Neural crest cell (in vitro differentiated cells): ENCODE measurements at regions not wholly inside any gene's neighbourhood (a gene's known extent, or its start where the extent isn't known, plus 50 kb on each side); places are given as distances from the start of the nearest gene placed in this dataset.

Experiments
- DNase-seq: peaks from one replicate; pipeline ENCODE4 v3.0.0; 2021; ENCODE audit warnings: low read depth, mixed read lengths, low spot score
- H3K27ac Mint-ChIP-seq: one replicate; pipeline ENCODE4 v1.8.0; 2021; ENCODE audit warnings: mild to moderate bottlenecking, mixed read lengths; ENCODE audit not compliant: unreplicated experiment
- H3K27me3 Mint-ChIP-seq: 2 replicates; pipeline ENCODE4 v1.8.0; 2021; ENCODE audit warnings: low read depth, mild to moderate bottlenecking, mixed read lengths
- H3K36me3 Mint-ChIP-seq: 2 replicates; pipeline ENCODE4 v1.8.0; 2021; ENCODE audit warnings: low read depth, mild to moderate bottlenecking, mixed read lengths
- H3K4me1 Mint-ChIP-seq: 2 replicates; pipeline ENCODE4 v1.8.0; 2021; ENCODE audit warnings: mixed read lengths
- H3K4me3 Mint-ChIP-seq: one replicate; pipeline ENCODE4 v1.8.0; 2021; ENCODE audit warnings: mild to moderate bottlenecking, mixed read lengths
- H3K9me3 Mint-ChIP-seq: 2 replicates; pipeline ENCODE4 v1.8.0; 2021; ENCODE audit warnings: mixed read lengths
- TF ChIP-seq, protein P1 (sequence below): fragments of 200-600 bp; sonication (generic); conservative IDR thresholded peaks from 2 replicates; pipeline ENCODE4 v1.5.0; 2021; ENCODE audit warnings: antibody characterized with exemption, mild to moderate bottlenecking

DNA sequence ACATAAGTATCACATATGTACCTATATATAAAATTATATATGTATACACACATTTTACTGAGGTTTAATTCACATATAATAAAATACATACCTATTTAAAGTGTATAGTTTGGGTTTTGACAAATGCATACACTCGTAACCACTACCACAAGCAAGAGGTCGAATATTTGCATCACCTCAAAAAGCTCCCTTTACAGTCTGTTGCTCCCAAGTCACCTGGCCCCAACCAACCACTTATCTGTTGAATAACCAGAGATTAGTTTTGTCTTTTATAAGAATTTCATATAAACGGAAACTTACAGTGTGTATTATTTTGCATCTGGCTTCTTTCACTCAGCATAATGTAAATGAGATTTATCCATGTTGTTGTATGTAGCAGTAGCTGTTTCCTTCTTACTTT, 218.9 kb downstream of the MAT2B start:
- H3K9me3 Mint-ChIP-seq = no peaks in the 10 kb centered on the region
- no peak overlapping the region for H3K27ac Mint-ChIP-seq
- TF ChIP-seq, protein P1, sequence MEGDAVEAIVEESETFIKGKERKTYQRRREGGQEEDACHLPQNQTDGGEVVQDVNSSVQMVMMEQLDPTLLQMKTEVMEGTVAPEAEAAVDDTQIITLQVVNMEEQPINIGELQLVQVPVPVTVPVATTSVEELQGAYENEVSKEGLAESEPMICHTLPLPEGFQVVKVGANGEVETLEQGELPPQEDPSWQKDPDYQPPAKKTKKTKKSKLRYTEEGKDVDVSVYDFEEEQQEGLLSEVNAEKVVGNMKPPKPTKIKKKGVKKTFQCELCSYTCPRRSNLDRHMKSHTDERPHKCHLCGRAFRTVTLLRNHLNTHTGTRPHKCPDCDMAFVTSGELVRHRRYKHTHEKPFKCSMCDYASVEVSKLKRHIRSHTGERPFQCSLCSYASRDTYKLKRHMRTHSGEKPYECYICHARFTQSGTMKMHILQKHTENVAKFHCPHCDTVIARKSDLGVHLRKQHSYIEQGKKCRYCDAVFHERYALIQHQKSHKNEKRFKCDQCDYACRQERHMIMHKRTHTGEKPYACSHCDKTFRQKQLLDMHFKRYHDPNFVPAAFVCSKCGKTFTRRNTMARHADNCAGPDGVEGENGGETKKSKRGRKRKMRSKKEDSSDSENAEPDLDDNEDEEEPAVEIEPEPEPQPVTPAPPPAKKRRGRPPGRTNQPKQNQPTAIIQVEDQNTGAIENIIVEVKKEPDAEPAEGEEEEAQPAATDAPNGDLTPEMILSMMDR = no peak
- H3K27me3 Mint-ChIP-seq = no peaks in the 10 kb centered on the region
- no peaks in the 10 kb centered on the region for H3K4me1 Mint-ChIP-seq
- no peaks in the 10 kb centered on the region for H3K36me3 Mint-ChIP-seq
- no peak overlapping the region for H3K4me3 Mint-ChIP-seq
- no peak for DNase-seq

DNA sequence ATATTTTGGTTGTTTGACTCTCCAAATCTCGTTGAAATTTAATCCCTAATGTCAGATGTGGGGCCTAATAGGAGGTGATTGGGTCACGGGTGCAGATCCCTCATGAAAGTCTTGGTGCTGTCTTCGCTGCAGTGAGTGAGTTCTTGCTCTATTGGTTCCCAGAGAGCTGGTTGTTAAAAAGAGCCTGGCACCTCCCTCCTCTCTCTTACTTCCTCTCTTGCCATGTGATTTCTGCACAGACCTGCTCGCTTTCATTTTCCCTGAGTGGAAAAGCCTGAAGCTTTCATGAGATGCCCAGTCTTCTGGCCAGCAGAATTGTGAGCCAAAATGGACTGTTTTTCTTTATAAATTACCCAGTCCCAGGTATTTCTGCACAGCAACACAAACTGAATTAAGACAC, 221.6 kb downstream of the MAT2B start:
- no peak overlapping the region for H3K4me3 Mint-ChIP-seq
- DNase-seq = no peak
- TF ChIP-seq, protein P1 = no peak
- no peaks in the 10 kb centered on the region for H3K36me3 Mint-ChIP-seq
- no peaks in the 10 kb centered on the region for H3K27me3 Mint-ChIP-seq
- H3K9me3 Mint-ChIP-seq = no peaks in the 10 kb centered on the region
- H3K4me1 Mint-ChIP-seq = no peaks in the 10 kb centered on the region
- H3K27ac Mint-ChIP-seq = no peak overlapping the region

DNA sequence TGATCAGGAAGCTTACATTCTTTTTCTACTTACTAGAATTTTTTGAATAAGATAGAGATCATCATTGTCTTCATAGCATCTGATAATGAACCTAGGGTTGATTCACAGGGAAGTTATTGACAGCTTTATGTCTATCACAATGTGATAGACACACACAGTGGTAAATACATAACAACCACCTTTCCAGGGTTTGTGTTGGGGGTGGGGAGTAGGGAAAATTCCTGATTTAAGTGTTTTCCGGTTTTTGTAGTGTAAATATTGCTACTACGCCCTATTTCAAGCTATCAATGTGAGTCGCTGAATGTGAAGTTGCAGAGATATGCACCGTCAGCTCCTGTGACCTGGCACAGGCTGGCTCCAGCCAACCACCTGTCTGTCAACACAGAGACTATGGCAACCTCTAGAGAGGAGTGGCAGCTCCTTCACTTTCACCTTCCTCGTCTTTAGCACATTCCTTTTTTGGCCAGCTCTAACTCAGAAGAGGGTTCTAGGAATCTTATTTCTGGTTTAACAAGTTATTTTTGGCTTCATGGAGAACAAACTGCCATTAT, 224.9 kb downstream of the MAT2B start:
- no peaks in the 10 kb centered on the region for H3K4me1 Mint-ChIP-seq
- no peak for DNase-seq
- H3K9me3 Mint-ChIP-seq = no peaks in the 10 kb centered on the region
- H3K4me3 Mint-ChIP-seq = no peak overlapping the region
- no peaks in the 10 kb centered on the region for H3K27me3 Mint-ChIP-seq
- TF ChIP-seq, protein P1 = no peak
- no peaks in the 10 kb centered on the region for H3K36me3 Mint-ChIP-seq
- no peak overlapping the region for H3K27ac Mint-ChIP-seq

DNA sequence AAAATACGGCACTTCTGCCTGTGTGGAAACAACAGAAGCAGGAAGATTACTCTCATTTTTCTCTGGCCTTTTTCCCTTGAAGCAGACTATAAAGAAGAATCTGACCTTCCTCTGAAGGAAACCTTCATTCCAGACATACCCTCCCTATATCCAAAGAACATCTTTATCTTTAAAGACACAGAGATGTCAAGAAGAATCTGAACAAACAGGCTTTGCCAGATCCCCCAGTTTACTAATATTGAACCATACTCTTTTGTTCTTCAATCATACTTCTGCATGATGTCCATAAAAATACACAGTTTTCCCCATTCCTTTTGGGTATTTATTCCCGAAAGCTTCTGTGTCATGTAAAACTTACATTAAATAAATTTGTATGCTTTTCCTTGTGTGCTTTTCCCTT, 225.8 kb downstream of the MAT2B start:
- no peak for DNase-seq

DNA sequence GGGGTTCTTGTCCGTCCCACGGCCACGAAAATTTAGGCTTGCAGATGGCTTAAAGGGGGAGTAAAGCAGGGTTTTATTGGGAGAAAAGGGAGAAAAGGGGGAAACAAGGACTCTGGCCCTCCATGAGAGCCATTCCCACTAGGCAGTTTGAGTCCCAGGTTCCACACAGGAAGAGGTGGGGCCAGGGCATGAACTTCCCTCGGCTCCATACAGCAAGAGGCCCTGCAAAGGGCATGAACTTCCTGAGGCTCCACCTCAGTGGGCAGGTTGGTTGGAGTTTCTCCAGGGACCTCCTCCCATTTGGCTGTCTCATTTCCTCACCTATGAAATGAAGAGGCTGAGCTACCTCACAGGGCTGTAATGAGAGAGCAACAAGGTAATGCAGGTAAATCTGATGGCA, 229.7 kb downstream of the MAT2B start:
- Mint-ChIP-seq H3K27me3 (no peaks in the 10 kb centered on the region), H3K4me3 (no peak overlapping the region), H3K27ac (no peak overlapping the region), H3K4me1 (no peaks in the 10 kb centered on the region), H3K36me3 (no peaks in the 10 kb centered on the region), H3K9me3 (no peaks in the 10 kb centered on the region)
- TF ChIP-seq, protein P1 = no peak
- no peak for DNase-seq

More for the DNA sequence above, 225.8 kb downstream of the MAT2B start:
- Mint-ChIP-seq H3K4me1 (no peaks in the 10 kb centered on the region), H3K36me3 (no peaks in the 10 kb centered on the region), H3K27me3 (no peaks in the 10 kb centered on the region), H3K9me3 (no peaks in the 10 kb centered on the region), H3K4me3 (no peak overlapping the region), H3K27ac (no peak overlapping the region)
- TF ChIP-seq, protein P1 = no peak
